ENCODE measurements at regions not wholly inside any gene's neighbourhood (a gene's known extent, or its start where the extent isn't known, plus 50 kb on each side); places are given as distances from the start of the nearest gene placed in this dataset.

- TF ChIP-seq POLR2AphosphoS5 (IDR thresholded peaks at IDR 0.05) (no peak), CTCF (IDR thresholded peaks at IDR 0.05) (no peak), EP300 (IDR thresholded peaks at IDR 0.05) (no peak), POLR2A (IDR thresholded peaks at IDR 0.05) (no peak)
- H3K4me3 ChIP-seq = no peak overlapping the region
- ATAC-seq (ENCODE audit: low FRiP score in 2 of 2) = no peak
- no peaks in the 10 kb centered on the region for H3K4me1 ChIP-seq
- 63 to 65% methylated on average over 2 of the region's 2 CpGs for WGBS, 2 donors
- no peaks in the 10 kb centered on the region for H3K36me3 ChIP-seq
- no peak for DNase-seq
- H3K27ac ChIP-seq = no peak overlapping the region
- H3K9me3 ChIP-seq = no peaks in the 10 kb centered on the region
- no peaks in the 10 kb centered on the region for H3K27me3 ChIP-seq
Observed at GRCh38 chr3:18282507-18282906, 142.6 kb downstream of the SATB1 start.

- no peak overlapping the region for H3K4me3 ChIP-seq
- TF ChIP-seq EP300 (IDR thresholded peaks at IDR 0.05) = no peak
- no peak for TF ChIP-seq POLR2A (IDR thresholded peaks at IDR 0.05)
- TF ChIP-seq POLR2AphosphoS5 (IDR thresholded peaks at IDR 0.05) = no peak
- TF ChIP-seq CTCF (IDR thresholded peaks at IDR 0.05) = no peak
- H3K27ac ChIP-seq = no peak overlapping the region
- H3K9me3 ChIP-seq = no peaks in the 10 kb centered on the region
- H3K36me3 ChIP-seq = no peaks in the 10 kb centered on the region
- DNase-seq = no peak
- no peaks in the 10 kb centered on the region for H3K4me1 ChIP-seq
- H3K27me3 ChIP-seq = no peaks in the 10 kb centered on the region
- ATAC-seq (ENCODE audit: low FRiP score in 2 of 2) = no peak
- WGBS, 2 donors = 85 to 87% methylated on average over 3 of the region's 3 CpGs
Observed at GRCh38 chr3:18279226-18279737, 145.9 kb downstream of the SATB1 start.

GRCh38 chr3:18264853-18265252 is 160.3 kb downstream of the SATB1 start:
- ATAC-seq (ENCODE audit: low FRiP score in 2 of 2) (no peak), DNase-seq (no peak)
- TF ChIP-seq CTCF (IDR thresholded peaks at IDR 0.05) (no peak), POLR2AphosphoS5 (IDR thresholded peaks at IDR 0.05) (no peak), POLR2A (IDR thresholded peaks at IDR 0.05) (no peak), EP300 (IDR thresholded peaks at IDR 0.05) (no peak)
- no peaks in the 10 kb centered on the region for H3K9me3 ChIP-seq
- WGBS, 2 donors = 80 to 81% methylated on average over 1 of the region's 1 CpG
- no peaks in the 10 kb centered on the region for H3K36me3 ChIP-seq
- H3K27ac ChIP-seq = no peak overlapping the region
- no peaks in the 10 kb centered on the region for H3K27me3 ChIP-seq
- H3K4me3 ChIP-seq = no peak overlapping the region
- H3K4me1 ChIP-seq = no peaks in the 10 kb centered on the region

GRCh38 chr3:18264361-18264760 is 160.8 kb downstream of the SATB1 start:
- Histone ChIP-seq H3K4me3 (no peak overlapping the region), H3K27ac (no peak overlapping the region), H3K27me3 (no peaks in the 10 kb centered on the region), H3K36me3 (no peaks in the 10 kb centered on the region), H3K9me3 (no peaks in the 10 kb centered on the region), H3K4me1 (no peaks in the 10 kb centered on the region)
- WGBS, 2 donors = 53 to 61% methylated on average over 2 of the region's 2 CpGs
- no peak for ATAC-seq (ENCODE audit: low FRiP score in 2 of 2)
- no peak for DNase-seq
- TF ChIP-seq CTCF (IDR thresholded peaks at IDR 0.05) (no peak), POLR2A (IDR thresholded peaks at IDR 0.05) (no peak), POLR2AphosphoS5 (IDR thresholded peaks at IDR 0.05) (no peak), EP300 (IDR thresholded peaks at IDR 0.05) (no peak)

GRCh38 chr3:18258492-18258891 is 166.6 kb downstream of the SATB1 start:
- Histone ChIP-seq H3K27ac (no peak overlapping the region), H3K4me3 (no peak overlapping the region), H3K36me3 (no peaks in the 10 kb centered on the region), H3K27me3 (no peaks in the 10 kb centered on the region), H3K4me1 (no peaks in the 10 kb centered on the region), H3K9me3 (no peaks in the 10 kb centered on the region)
- TF ChIP-seq EP300 (IDR thresholded peaks at IDR 0.05) (no peak), POLR2A (IDR thresholded peaks at IDR 0.05) (no peak), CTCF (IDR thresholded peaks at IDR 0.05) (no peak), POLR2AphosphoS5 (IDR thresholded peaks at IDR 0.05) (no peak)
- WGBS, 2 donors = 88 to 90% methylated on average over 7 of the region's 7 CpGs
- no peak for DNase-seq
- ATAC-seq (ENCODE audit: low FRiP score in 2 of 2) = no peak
